HG03097 (cell line): ENCODE measurements at regions not wholly inside any gene's neighbourhood (a gene's known extent, or its start where the extent isn't known, plus 50 kb on each side); places are given as distances from the start of the nearest gene placed in this dataset.

ENCODE experiments used
- ATAC-seq: cut with Tn5 transposase; IDR thresholded peaks from one replicate; pipeline ENCODE4 v1.9.1; 2021; ENCODE audit not compliant: unreplicated experiment, low FRiP score

GRCh38 chr4:38610966-38611431, 53.0 kb upstream of the KLF3 start:
- no peak for ATAC-seq

- ATAC-seq, result no peak
Measured at GRCh38 chr4:38611676-38612075, 52.3 kb upstream of the KLF3 start.

GRCh38 chr4:38612646-38613414, 51.2 kb upstream of the KLF3 start:
- no peak for ATAC-seq
